CD4-positive, alpha-beta T cell treated with Interleukin-6 at 100 ng/mL for 8 hours (primary cell): ENCODE measurements at regions not wholly inside any gene's neighbourhood (a gene's known extent, or its start where the extent isn't known, plus 50 kb on each side); places are given as distances from the start of the nearest gene placed in this dataset.
"Not testable (repeated sequence)": the region's sequence is repeated elsewhere in the genome, so short reads cannot be mapped to it uniquely, and the experiment has no call there.

Experiments used
- DNase-seq: peaks from one replicate; pipeline ENCODE4 v3.0.0-alpha.2; 2020; ENCODE audit warnings: mixed read lengths, low spot score

GRCh38 chr2:40955042-40955441, 503.2 kb upstream of the SLC8A1 start:
- no peak for DNase-seq

GRCh38 chr2:40955635-40956034, 503.7 kb upstream of the SLC8A1 start:
- no peak for DNase-seq

GRCh38 chr2:40957508-40957907, 505.6 kb upstream of the SLC8A1 start:
- DNase-seq = no peak

- DNase-seq = no peak
Measured at GRCh38 chr2:40962026-40962425, 510.1 kb upstream of the SLC8A1 start.

GRCh38 chr2:40964509-40965250, 512.8 kb upstream of the SLC8A1 start:
- no peak for DNase-seq

- no peak for DNase-seq
Measured at GRCh38 chr2:40967451-40967850, 515.6 kb upstream of the SLC8A1 start.

GRCh38 chr2:40975151-40975550, 523.3 kb upstream of the SLC8A1 start:
- DNase-seq = no peak

- no peak for DNase-seq
Measured at GRCh38 chr2:40997362-40997761, 545.5 kb upstream of the SLC8A1 start.

GRCh38 chr2:41000374-41000773, 548.5 kb upstream of the SLC8A1 start:
- no peak for DNase-seq

GRCh38 chr2:41000906-41001305, 549.0 kb upstream of the SLC8A1 start:
- DNase-seq = no peak

GRCh38 chr2:41004700-41005099, 552.8 kb upstream of the SLC8A1 start:
- DNase-seq = no peak

GRCh38 chr2:41020358-41020757, 568.5 kb upstream of the SLC8A1 start:
- no peak for DNase-seq

GRCh38 chr2:41024816-41025215, 572.9 kb upstream of the SLC8A1 start:
- no peak for DNase-seq

GRCh38 chr2:41026613-41027012, 574.7 kb upstream of the SLC8A1 start:
- no peak for DNase-seq

- DNase-seq = no peak
Measured at GRCh38 chr2:41027095-41027494, 575.2 kb upstream of the SLC8A1 start.

- no peak for DNase-seq
Measured at GRCh38 chr2:41031282-41031681, 579.4 kb upstream of the SLC8A1 start.

GRCh38 chr2:41032715-41033114, 580.8 kb upstream of the SLC8A1 start:
- no peak for DNase-seq

- no peak for DNase-seq
Measured at GRCh38 chr2:41033127-41033526, 581.2 kb upstream of the SLC8A1 start.

GRCh38 chr2:41038408-41038807, 586.5 kb upstream of the SLC8A1 start:
- DNase-seq = no peak

GRCh38 chr2:41039750-41040149, 587.9 kb upstream of the SLC8A1 start:
- DNase-seq = not testable (repeated sequence)

- DNase-seq = no peak
Measured at GRCh38 chr2:41040782-41041520, 589.1 kb upstream of the SLC8A1 start.

- DNase-seq = no peak
Measured at GRCh38 chr2:41042343-41042742, 590.5 kb upstream of the SLC8A1 start.

GRCh38 chr2:41061356-41061755, 609.5 kb upstream of the SLC8A1 start:
- no peak for DNase-seq

GRCh38 chr2:41062336-41062735, 610.4 kb upstream of the SLC8A1 start:
- no peak for DNase-seq
